ENCODE measurements at regions not wholly inside any gene's neighbourhood (a gene's known extent, or its start where the extent isn't known, plus 50 kb on each side); places are given as distances from the start of the nearest gene placed in this dataset.

GRCh38 chr7:84513061-84513460 lies 318.5 kb upstream of the SEMA3A start:
- H3K27me3 Mint-ChIP-seq (ENCODE audit: insufficient read depth, low read depth, poor library complexity), result no peaks in the 10 kb centered on the region
- DNase-seq (ENCODE audit: low spot score), result no peak
- H3K4me1 ChIP-seq (ENCODE audit: insufficient read depth), result peaks cover 4% of the 10 kb centered on the region; the same call in 1 of the 2 replicates
- H3K36me3 ChIP-seq (ENCODE audit: insufficient read depth), result no peaks in the 10 kb centered on the region
- no peaks in the 10 kb centered on the region for H3K27me3 ChIP-seq (ENCODE audit: insufficient read depth)
- TF ChIP-seq CTCF (conservative IDR thresholded peaks at IDR 0.05; ENCODE audit: low read depth in 2 of 2) (no peak), STAT1 (IDR thresholded peaks at IDR 0.05; ENCODE audit: unreplicated experiment) (no peak)
- H3K36me3 Mint-ChIP-seq (ENCODE audit: low read depth), result no peaks in the 10 kb centered on the region
- no peak for ATAC-seq
- H3K27ac Mint-ChIP-seq, result no peak overlapping the region
- no peaks in the 10 kb centered on the region for H3F3A ChIP-seq (replicated peaks; ENCODE audit: low read depth)
- no peak overlapping the region for H3K4me3 Mint-ChIP-seq
- H3K9me2 ChIP-seq (ENCODE audit: insufficient read depth), result no peaks in the 10 kb centered on the region
- no peaks in the 10 kb centered on the region for H4K20me1 ChIP-seq (replicated peaks; ENCODE audit: insufficient read depth)
- peaks cover 12% of the 10 kb centered on the region for H3K4me1 Mint-ChIP-seq
- no peak overlapping the region for H3K4me3 ChIP-seq
- no peaks in the 10 kb centered on the region for H3K79me2 ChIP-seq (replicated peaks; ENCODE audit: insufficient read depth)
- H3K4me2 ChIP-seq, result no peak overlapping the region
- no peaks in the 10 kb centered on the region; the same call in 2 of the 3 replicates for H3K9me3 Mint-ChIP-seq
- H3K27ac ChIP-seq (ENCODE audit: low read depth), result no peak overlapping the region
- no peak overlapping the region for H2AFZ ChIP-seq

GRCh38 chr7:84512055-84512454 lies 317.5 kb upstream of the SEMA3A start:
- ATAC-seq (no peak), DNase-seq (ENCODE audit: low spot score) (no peak)
- Histone ChIP-seq H4K20me1 (replicated peaks; ENCODE audit: insufficient read depth) (no peaks in the 10 kb centered on the region), H3K36me3 (ENCODE audit: insufficient read depth) (no peaks in the 10 kb centered on the region), H3K9me2 (ENCODE audit: insufficient read depth) (no peaks in the 10 kb centered on the region), H3K27ac (ENCODE audit: low read depth) (no peak overlapping the region), H3F3A (replicated peaks; ENCODE audit: low read depth) (no peaks in the 10 kb centered on the region), H3K4me2 (no peak overlapping the region), H3K4me3 (no peak overlapping the region), H2AFZ (no peak overlapping the region), H3K4me1 (ENCODE audit: insufficient read depth) (peaks cover 4% of the 10 kb centered on the region; the same call in 1 of the 2 replicates), H3K27me3 (ENCODE audit: insufficient read depth) (no peaks in the 10 kb centered on the region), H3K79me2 (replicated peaks; ENCODE audit: insufficient read depth) (no peaks in the 10 kb centered on the region)
- Mint-ChIP-seq H3K4me3 (no peak overlapping the region), H3K36me3 (ENCODE audit: low read depth) (no peaks in the 10 kb centered on the region), H3K9me3 (no peaks in the 10 kb centered on the region), H3K4me1 (peaks cover 12% of the 10 kb centered on the region), H3K27me3 (ENCODE audit: insufficient read depth, low read depth, poor library complexity) (no peaks in the 10 kb centered on the region), H3K27ac (no peak overlapping the region)
- TF ChIP-seq CREB1 (CRISPR knock-in tag; IDR thresholded peaks at IDR 0.05; ENCODE audit: low read depth) (no peak), ETS1 (IDR thresholded peaks at IDR 0.05) (no peak), ZNF114 (CRISPR knock-in tag; IDR thresholded peaks at IDR 0.05) (no peak), POLR2AphosphoS5 (IDR thresholded peaks at IDR 0.05; ENCODE audit: low read depth) (no peak), ZNF331 (CRISPR knock-in tag; IDR thresholded peaks at IDR 0.05; ENCODE audit: low read depth) (no peak), ZNF462 (CRISPR knock-in tag; IDR thresholded peaks at IDR 0.05) (no peak), EZH2 (IDR thresholded peaks at IDR 0.05; ENCODE audit: low read depth, unreplicated experiment) (no peak), CTCF (conservative IDR thresholded peaks at IDR 0.05; ENCODE audit: low read depth in 2 of 2) (no peak), JUNB (IDR thresholded peaks at IDR 0.05; ENCODE audit: unreplicated experiment) (no peak)

All from GM23338 (cell line).